B cell (primary cell): ENCODE measurements at regions not wholly inside any gene's neighbourhood (a gene's known extent, or its start where the extent isn't known, plus 50 kb on each side); places are given as distances from the start of the nearest gene placed in this dataset.

Experiments used
- EZH2 ChIP-seq: IDR thresholded peaks from 2 replicates; pipeline ENCODE4 v1.6.1; 2012; ENCODE audit warnings: borderline replicate concordance, low read depth, mild to moderate bottlenecking, moderate library complexity, low read length; ENCODE audit not compliant: insufficient read depth, poor library complexity, severe bottlenecking
- TF ChIP-seq, protein P1 (sequence below): fragments of 200-600 bp; IDR thresholded peaks from one replicate; pipeline ENCODE4 v1.8.0; 2022; ENCODE audit warnings: antibody characterized with exemption, mild to moderate bottlenecking

DNA sequence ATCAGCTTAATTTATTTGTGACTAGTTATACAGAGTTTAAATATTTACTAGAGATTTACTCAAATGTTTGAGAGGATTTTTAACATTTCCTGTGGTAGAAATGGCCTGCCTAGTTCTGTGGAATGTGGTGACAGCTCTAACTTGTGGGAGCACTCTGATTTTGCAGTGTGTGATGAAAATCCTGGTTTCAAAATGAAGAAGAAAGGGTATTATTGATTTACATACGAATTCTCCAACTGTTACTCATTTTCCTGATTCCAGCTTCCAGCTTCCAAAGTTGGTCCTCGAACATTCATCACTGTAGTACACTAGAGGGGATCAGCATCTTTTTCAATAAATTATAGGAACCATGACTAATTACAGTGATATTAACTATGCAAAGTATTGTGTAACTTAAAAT, 462.7 kb upstream of the PKN2 start:
- TF ChIP-seq, protein P1, sequence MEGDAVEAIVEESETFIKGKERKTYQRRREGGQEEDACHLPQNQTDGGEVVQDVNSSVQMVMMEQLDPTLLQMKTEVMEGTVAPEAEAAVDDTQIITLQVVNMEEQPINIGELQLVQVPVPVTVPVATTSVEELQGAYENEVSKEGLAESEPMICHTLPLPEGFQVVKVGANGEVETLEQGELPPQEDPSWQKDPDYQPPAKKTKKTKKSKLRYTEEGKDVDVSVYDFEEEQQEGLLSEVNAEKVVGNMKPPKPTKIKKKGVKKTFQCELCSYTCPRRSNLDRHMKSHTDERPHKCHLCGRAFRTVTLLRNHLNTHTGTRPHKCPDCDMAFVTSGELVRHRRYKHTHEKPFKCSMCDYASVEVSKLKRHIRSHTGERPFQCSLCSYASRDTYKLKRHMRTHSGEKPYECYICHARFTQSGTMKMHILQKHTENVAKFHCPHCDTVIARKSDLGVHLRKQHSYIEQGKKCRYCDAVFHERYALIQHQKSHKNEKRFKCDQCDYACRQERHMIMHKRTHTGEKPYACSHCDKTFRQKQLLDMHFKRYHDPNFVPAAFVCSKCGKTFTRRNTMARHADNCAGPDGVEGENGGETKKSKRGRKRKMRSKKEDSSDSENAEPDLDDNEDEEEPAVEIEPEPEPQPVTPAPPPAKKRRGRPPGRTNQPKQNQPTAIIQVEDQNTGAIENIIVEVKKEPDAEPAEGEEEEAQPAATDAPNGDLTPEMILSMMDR: no peak
- TF ChIP-seq EZH2: no peak
